Choroid plexus epithelial cell (primary cell): ENCODE measurements at regions not wholly inside any gene's neighbourhood (a gene's known extent, or its start where the extent isn't known, plus 50 kb on each side); places are given as distances from the start of the nearest gene placed in this dataset.

ENCODE experiments used
- DNase-seq: peaks from one replicate; pipeline ENCODE4 v3.0.0-alpha.2; 2010; ENCODE audit warnings: low read depth
- H3K4me3 ChIP-seq: 2 replicates; pipeline ENCODE4 v1.5.1; 2011; ENCODE audit warnings: low read depth, mild to moderate bottlenecking, control low read depth, low read length, moderate library complexity
- TF ChIP-seq, protein P1 (sequence below): conservative IDR thresholded peaks from 2 replicates; pipeline ENCODE4 v1.5.1; 2011; ENCODE audit warnings: low read depth, mild to moderate bottlenecking, control low read depth, inconsistent platforms, low read length, moderate library complexity

DNA sequence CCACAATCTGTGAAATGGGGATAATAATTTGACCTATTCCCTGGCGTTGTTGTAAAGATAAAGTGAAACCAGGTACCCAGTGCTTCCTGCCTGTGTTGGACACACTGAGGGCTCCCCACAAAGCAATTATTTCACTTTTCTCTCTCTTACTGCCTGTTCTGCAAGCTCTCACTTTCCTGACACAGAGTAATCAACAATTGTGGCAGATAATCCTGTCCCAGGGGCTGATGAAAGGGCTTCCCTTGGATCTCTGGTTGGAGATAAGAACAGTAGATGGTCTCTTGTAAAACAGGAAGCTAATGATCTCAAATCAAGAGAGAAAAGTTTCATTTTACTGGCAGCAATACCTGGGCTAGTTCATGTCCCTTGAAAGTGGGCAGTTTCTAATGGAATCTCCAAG, 190.4 kb upstream of the EPHA4 start:
- H3K4me3 ChIP-seq, result no peak overlapping the region
- TF ChIP-seq, protein P1, sequence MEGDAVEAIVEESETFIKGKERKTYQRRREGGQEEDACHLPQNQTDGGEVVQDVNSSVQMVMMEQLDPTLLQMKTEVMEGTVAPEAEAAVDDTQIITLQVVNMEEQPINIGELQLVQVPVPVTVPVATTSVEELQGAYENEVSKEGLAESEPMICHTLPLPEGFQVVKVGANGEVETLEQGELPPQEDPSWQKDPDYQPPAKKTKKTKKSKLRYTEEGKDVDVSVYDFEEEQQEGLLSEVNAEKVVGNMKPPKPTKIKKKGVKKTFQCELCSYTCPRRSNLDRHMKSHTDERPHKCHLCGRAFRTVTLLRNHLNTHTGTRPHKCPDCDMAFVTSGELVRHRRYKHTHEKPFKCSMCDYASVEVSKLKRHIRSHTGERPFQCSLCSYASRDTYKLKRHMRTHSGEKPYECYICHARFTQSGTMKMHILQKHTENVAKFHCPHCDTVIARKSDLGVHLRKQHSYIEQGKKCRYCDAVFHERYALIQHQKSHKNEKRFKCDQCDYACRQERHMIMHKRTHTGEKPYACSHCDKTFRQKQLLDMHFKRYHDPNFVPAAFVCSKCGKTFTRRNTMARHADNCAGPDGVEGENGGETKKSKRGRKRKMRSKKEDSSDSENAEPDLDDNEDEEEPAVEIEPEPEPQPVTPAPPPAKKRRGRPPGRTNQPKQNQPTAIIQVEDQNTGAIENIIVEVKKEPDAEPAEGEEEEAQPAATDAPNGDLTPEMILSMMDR, result no peak
- DNase-seq, result no peak

DNA sequence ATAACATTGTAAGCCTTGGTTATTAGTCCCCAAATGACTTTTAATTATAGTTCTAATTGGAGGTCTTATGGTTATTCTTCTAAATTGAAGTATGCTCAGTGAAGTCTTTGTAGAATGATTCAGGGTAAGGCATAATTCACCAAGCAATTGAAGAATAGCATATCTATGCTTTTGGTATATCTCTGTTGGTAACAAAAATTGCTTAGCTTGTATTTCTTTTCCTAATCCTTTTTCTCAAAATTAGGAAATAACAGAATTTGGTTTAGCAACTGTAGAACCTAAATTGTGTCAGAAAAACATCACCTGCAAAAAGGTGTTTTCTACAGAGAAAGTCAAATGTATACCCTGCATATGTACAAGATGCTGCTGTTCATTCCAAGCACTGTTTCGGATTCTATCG, 189.2 kb upstream of the EPHA4 start:
- TF ChIP-seq, protein P1, result no peak
- no peak overlapping the region for H3K4me3 ChIP-seq
- no peak for DNase-seq

DNA sequence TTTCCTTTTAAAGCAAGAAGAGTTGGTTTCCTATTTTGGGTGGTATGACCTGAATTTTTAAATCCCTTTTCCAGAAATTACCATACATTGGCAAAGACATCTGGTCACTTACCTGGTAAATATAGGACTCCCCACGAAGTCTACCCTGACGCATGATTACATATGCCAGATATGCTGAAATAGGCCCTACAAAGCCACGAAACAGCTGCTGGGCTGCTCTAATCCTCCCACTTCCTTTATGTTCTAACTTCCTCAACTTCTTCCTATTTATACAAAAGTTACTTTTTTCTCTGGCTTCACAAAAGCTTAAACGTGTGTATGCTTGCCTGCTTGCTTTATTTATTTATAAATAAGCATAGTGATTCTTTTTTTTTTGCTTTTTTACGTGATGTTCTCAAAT, 186.0 kb upstream of the EPHA4 start:
- TF ChIP-seq, protein P1, result no peak
- no peak overlapping the region for H3K4me3 ChIP-seq
- no peak for DNase-seq

DNA sequence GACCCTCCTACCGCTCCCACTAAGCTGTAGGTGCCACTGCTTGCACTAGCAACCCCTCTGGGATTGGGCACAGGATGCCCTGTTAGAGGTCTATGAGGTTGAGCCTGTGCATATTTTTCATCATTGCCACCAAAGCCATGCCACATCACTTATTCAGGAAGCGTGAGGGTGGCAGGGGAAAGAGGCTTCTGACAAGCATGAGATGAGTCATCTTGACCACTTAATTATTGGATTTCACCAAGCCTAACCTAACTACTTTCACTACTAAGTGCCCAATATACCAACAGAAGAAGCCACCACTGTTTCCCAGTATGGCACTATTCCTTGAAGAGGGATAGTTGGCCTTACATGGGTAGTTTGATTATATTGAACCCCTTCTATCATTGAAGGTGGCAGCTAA, 181.3 kb upstream of the EPHA4 start:
- no peak overlapping the region for H3K4me3 ChIP-seq
- DNase-seq, result no peak
- TF ChIP-seq, protein P1, result no peak

DNA sequence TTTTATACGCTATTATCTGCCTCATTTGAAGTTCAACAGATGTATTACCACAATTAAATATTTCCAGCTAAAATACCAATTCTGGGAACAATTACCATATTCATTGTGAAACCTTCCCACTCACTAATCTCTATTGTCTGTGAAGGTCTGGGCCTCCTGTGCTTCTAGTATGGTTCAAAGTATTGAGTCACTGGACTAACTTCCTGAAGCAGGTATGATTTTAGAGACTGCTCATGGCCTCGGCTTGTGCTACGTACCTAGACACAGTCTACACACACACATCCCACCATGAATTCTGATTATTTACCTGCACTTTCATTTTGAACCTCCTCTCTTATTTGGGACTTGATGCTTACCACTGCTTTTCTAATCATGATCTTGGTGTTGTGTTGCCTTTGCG, 180.7 kb upstream of the EPHA4 start:
- no peak overlapping the region for H3K4me3 ChIP-seq
- TF ChIP-seq, protein P1, result no peak
- DNase-seq, result no peak

DNA sequence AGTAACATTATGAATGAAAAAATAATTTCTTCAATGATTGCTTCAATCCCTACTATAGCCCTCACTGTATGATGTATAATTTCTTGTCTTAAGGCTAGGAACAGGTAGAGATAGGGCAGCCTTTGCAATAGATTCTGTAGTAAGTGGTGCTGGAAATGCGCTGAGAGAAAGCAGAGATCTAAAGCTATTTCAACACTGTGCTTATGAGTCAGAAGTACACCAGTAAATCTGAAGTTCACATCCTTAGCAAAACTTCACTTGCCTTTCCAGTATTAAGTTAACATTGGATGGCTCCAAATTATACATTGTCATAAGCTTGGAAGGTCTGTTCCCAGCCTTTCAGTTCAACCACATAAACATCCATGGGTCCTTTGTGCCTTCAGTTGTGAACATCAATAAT, 178.2 kb upstream of the EPHA4 start:
- TF ChIP-seq, protein P1, result no peak
- no peak overlapping the region for H3K4me3 ChIP-seq
- no peak for DNase-seq

DNA sequence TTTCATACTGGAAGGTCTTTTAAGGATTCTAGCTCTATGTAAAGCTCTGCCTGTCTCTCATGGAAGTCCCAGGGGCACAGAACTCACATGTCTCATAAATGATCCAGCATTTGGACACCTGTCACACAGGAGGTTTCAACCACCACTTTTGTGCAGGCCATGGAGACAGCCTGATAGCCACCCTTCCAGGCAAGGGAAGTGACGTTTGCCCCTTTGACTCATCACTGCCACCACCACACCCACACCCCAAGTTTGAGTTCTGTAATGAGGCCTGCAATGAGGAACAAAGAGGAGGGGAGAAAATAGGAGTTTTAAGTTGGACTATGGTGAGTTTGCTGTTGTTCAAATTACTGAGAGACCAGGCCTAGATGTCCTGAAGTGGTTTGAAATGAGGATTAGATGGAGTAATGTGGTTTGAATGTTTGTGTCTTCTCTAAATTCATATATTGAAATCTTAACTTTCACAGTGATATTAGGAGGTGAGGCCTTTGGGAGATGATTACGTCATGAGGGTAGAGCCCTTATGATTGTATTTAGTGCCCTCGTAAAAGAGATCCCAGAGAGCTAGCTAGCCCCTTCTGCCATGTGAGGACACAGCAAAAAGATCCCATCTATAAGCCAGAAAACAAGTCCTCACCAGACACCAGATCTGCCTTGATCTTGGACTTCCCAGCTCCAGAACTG, 175.3 kb upstream of the EPHA4 start:
- TF ChIP-seq, protein P1, result no peak
- H3K4me3 ChIP-seq, result no peak overlapping the region
- DNase-seq, result no peak
